ENCODE measurements at regions not wholly inside any gene's neighbourhood (a gene's known extent, or its start where the extent isn't known, plus 50 kb on each side); places are given as distances from the start of the nearest gene placed in this dataset.
"Not testable (repeated sequence)": the region's sequence is repeated elsewhere in the genome, so short reads cannot be mapped to it uniquely, and the experiment has no call there.

GRCh38 chr6:137811916-137812553, 55.0 kb upstream of the TNFAIP3 start:
- Histone ChIP-seq H3K36me3 (no peaks in the 10 kb centered on the region), H3K27me3 (replicated peaks; ENCODE audit: insufficient read depth) (no peaks in the 10 kb centered on the region), H3K9me3 (no peaks in the 10 kb centered on the region), H3K27ac (peak overlapping the region in 1 of 2 donors; percentile 42), H3K4me3 (peak overlapping the region; percentile 29), H3K4me1 (ENCODE audit: control insufficient read depth in 1 of 2, low read depth in 2 of 2) (peaks cover 0 to 3% of the 10 kb centered on the region in 2 donors)
- ATAC-seq (ENCODE audit: insufficient number of reproducible peaks, low FRiP score, low read depth), result no peak
- DNase-seq (ENCODE audit: low spot score), result no peak
- no peak for TF ChIP-seq CTCF (IDR thresholded peaks at IDR 0.05)

- Histone ChIP-seq H3K9me3 (no peaks in the 10 kb centered on the region), H3K4me3 (no peak overlapping the region), H3K27ac (no peak overlapping the region), H3K4me1 (ENCODE audit: control insufficient read depth in 1 of 2, low read depth in 2 of 2) (peaks cover 0 to 3% of the 10 kb centered on the region in 2 donors), H3K27me3 (replicated peaks; ENCODE audit: insufficient read depth) (no peaks in the 10 kb centered on the region), H3K36me3 (no peaks in the 10 kb centered on the region)
- no peak for TF ChIP-seq CTCF (IDR thresholded peaks at IDR 0.05)
- no peak for DNase-seq (ENCODE audit: low spot score)
- no peak for ATAC-seq (ENCODE audit: insufficient number of reproducible peaks, low FRiP score, low read depth)
Measured at GRCh38 chr6:137813308-137813970, 53.6 kb upstream of the TNFAIP3 start.

GRCh38 chr6:137814030-137814429, 53.0 kb upstream of the TNFAIP3 start:
- not testable (repeated sequence) for H3K4me3 ChIP-seq; DNase-seq (ENCODE audit: low spot score); H3K36me3 ChIP-seq

GRCh38 chr6:137815692-137816091, 51.4 kb upstream of the TNFAIP3 start:
- Histone ChIP-seq H3K27me3 (replicated peaks; ENCODE audit: insufficient read depth) (no peaks in the 10 kb centered on the region), H3K4me1 (ENCODE audit: control insufficient read depth in 1 of 2, low read depth in 2 of 2) (peaks cover 0 to 3% of the 10 kb centered on the region in 2 donors)
- no peak for ATAC-seq (ENCODE audit: insufficient number of reproducible peaks, low FRiP score, low read depth)

More at GRCh38 chr6:137814030-137814429, 53.0 kb upstream of the TNFAIP3 start:
- ATAC-seq (ENCODE audit: insufficient number of reproducible peaks, low FRiP score, low read depth); H3K27me3 ChIP-seq (replicated peaks; ENCODE audit: insufficient read depth); H3K27ac ChIP-seq; H3K4me1 ChIP-seq (ENCODE audit: control insufficient read depth in 1 of 2, low read depth in 2 of 2); H3K9me3 ChIP-seq: not testable (repeated sequence)

GRCh38 chr6:137816133-137816579, 50.9 kb upstream of the TNFAIP3 start:
- ATAC-seq (ENCODE audit: insufficient number of reproducible peaks, low FRiP score, low read depth) (no peak), DNase-seq (ENCODE audit: low spot score) (no peak)
- H3K4me3 ChIP-seq, result no peak overlapping the region
- H3K9me3 ChIP-seq, result no peaks in the 10 kb centered on the region
- no peak overlapping the region for H3K27ac ChIP-seq
- H3K4me1 ChIP-seq (ENCODE audit: control insufficient read depth in 1 of 2, low read depth in 2 of 2), result peaks cover 0 to under 1% of the 10 kb centered on the region in 2 donors
- TF ChIP-seq CTCF (IDR thresholded peaks at IDR 0.05), result no peak
- H3K27me3 ChIP-seq (replicated peaks; ENCODE audit: insufficient read depth), result no peaks in the 10 kb centered on the region
- H3K36me3 ChIP-seq, result no peaks in the 10 kb centered on the region

More at GRCh38 chr6:137815692-137816091, 51.4 kb upstream of the TNFAIP3 start:
- TF ChIP-seq CTCF (IDR thresholded peaks at IDR 0.05), result no peak
- no peak overlapping the region for H3K27ac ChIP-seq
- H3K4me3 ChIP-seq, result no peak overlapping the region
- no peaks in the 10 kb centered on the region for H3K9me3 ChIP-seq
- H3K36me3 ChIP-seq, result no peaks in the 10 kb centered on the region
- no peak for DNase-seq (ENCODE audit: low spot score)

Measured in thoracic aorta (tissue), 2 donors.